HUES64 (cell line): ENCODE measurements at regions not wholly inside any gene's neighbourhood (a gene's known extent, or its start where the extent isn't known, plus 50 kb on each side); places are given as distances from the start of the nearest gene placed in this dataset.

Source experiments
- H3K27ac ChIP-seq: 2 replicates; pipeline ENCODE4 v1.7.0; 2013; ENCODE audit warnings: low read depth, low read length, inconsistent platforms
- H3K27me3 ChIP-seq: 2 replicates; pipeline ENCODE4 v1.6.1; 2013; ENCODE audit warnings: mild to moderate bottlenecking, low read length; ENCODE audit not compliant: insufficient read depth
- H3K36me3 ChIP-seq: 2 replicates; pipeline ENCODE4 v1.6.1; 2013; ENCODE audit warnings: mild to moderate bottlenecking, low read length; ENCODE audit not compliant: insufficient read depth
- H3K4me1 ChIP-seq: 2 replicates; pipeline ENCODE4 v1.6.1; 2013; ENCODE audit warnings: mild to moderate bottlenecking, low read length, moderate library complexity; ENCODE audit not compliant: insufficient read depth
- H3K4me3 ChIP-seq: 2 replicates; pipeline ENCODE4 v1.5.1; 2013; ENCODE audit warnings: mild to moderate bottlenecking, low read length, moderate library complexity
- H3K9ac ChIP-seq: 2 replicates; pipeline ENCODE4 v1.6.1; 2013; ENCODE audit warnings: mild to moderate bottlenecking, low read depth, low read length
- H3K9me3 ChIP-seq: 2 replicates; pipeline ENCODE4 v1.6.1; 2013; ENCODE audit warnings: low read depth, low read length; ENCODE audit not compliant: insufficient read depth
- WGBS: fragments of 150-250, 120-280 bp; methylation state at CpG from one replicate; pipeline ENCODE4 v1.1.7; 2013; ENCODE audit warnings: missing lambda C conversion rate; 5-methylcytosine and 5-hydroxymethylcytosine counted together

GRCh38 chr4:157810137-157810774 lies 362.6 kb downstream of the GASK1B start:
- no peaks in the 10 kb centered on the region for H3K4me1 ChIP-seq
- H3K9ac ChIP-seq = no peak overlapping the region
- no peaks in the 10 kb centered on the region for H3K36me3 ChIP-seq
- no peaks in the 10 kb centered on the region for H3K27me3 ChIP-seq
- H3K27ac ChIP-seq = no peak overlapping the region
- no peak overlapping the region for H3K4me3 ChIP-seq
- H3K9me3 ChIP-seq = no peaks in the 10 kb centered on the region

GRCh38 chr4:157808796-157809383 lies 363.9 kb downstream of the GASK1B start:
- H3K9me3 ChIP-seq = no peaks in the 10 kb centered on the region
- H3K9ac ChIP-seq = no peak overlapping the region
- H3K27ac ChIP-seq = no peak overlapping the region
- H3K36me3 ChIP-seq = no peaks in the 10 kb centered on the region
- H3K27me3 ChIP-seq = no peaks in the 10 kb centered on the region
- H3K4me1 ChIP-seq = no peaks in the 10 kb centered on the region
- 82% methylated on average over 4 of the region's 6 CpGs for WGBS
- no peak overlapping the region for H3K4me3 ChIP-seq

GRCh38 chr4:157806184-157806583 lies 366.6 kb downstream of the GASK1B start:
- Histone ChIP-seq H3K4me1 (no peaks in the 10 kb centered on the region), H3K4me3 (no peak overlapping the region), H3K27ac (no peak overlapping the region), H3K36me3 (no peaks in the 10 kb centered on the region), H3K9me3 (no peaks in the 10 kb centered on the region), H3K27me3 (no peaks in the 10 kb centered on the region), H3K9ac (no peak overlapping the region)
- WGBS = 97% methylated on average over 2 of the region's 2 CpGs

DNA sequence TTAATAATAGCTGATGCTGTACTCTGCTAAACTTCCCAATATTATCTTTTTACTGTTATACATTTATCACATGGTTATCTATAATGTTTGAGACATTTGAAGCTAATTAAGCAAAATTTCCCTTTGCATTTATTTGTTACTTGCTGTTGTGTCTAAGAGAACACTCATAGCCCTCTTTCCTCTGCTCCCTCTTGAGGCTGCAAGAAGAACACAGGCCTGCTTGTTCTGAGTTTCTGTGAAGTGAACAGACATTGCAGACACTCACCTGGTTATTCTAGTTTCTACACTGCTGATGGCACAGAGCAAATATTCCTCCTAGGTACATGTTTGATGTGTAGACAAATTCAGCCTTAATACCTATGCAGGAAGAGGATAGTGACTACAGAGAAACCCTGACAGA lies 367.8 kb downstream of the GASK1B start:
- H3K9me3 ChIP-seq = no peaks in the 10 kb centered on the region
- H3K27ac ChIP-seq = no peak overlapping the region
- H3K36me3 ChIP-seq = no peaks in the 10 kb centered on the region

DNA sequence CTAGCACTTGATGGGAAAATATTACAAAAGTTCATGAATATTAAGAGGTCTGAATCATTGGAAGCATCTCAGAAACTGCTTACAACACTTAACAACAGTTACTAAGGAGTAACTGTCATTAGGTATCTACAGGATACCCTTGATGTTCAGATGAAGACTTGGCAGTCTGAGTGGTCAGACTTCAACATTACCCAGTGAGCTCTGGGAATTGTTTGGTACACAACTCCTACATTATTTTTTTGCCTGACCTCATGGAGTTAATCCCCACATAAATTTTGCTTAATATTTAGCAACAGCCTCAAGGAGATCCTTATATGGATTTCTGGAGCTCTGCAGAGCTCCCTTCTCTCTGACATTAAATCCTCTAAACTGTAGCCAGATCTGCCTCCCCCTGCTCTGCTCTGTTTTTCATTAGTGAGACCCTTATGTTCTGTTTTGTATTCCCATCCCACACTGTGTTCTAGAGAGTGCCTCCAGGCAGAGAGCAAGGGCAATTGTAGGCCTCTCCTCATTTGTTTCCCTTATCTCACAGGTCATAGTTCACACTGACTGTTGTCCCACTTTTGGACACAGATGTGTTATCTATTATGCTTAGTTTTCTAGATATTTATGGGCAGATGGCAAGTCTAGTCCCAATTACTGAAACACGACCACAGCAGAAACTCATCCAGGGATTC lies 368.8 kb downstream of the GASK1B start:
- no CpG with 5 or more reads among the region's 1 CpG for WGBS
- H3K27ac ChIP-seq = no peak overlapping the region
- no peaks in the 10 kb centered on the region for H3K36me3 ChIP-seq
- no peak overlapping the region for H3K4me3 ChIP-seq
- no peaks in the 10 kb centered on the region for H3K9me3 ChIP-seq
- H3K9ac ChIP-seq = no peak overlapping the region
- H3K4me1 ChIP-seq = no peaks in the 10 kb centered on the region
- no peaks in the 10 kb centered on the region for H3K27me3 ChIP-seq

More for the DNA sequence above, 367.8 kb downstream of the GASK1B start:
- no peaks in the 10 kb centered on the region for H3K4me1 ChIP-seq
- no peak overlapping the region for H3K4me3 ChIP-seq
- no peak overlapping the region for H3K9ac ChIP-seq
- no peaks in the 10 kb centered on the region for H3K27me3 ChIP-seq

GRCh38 chr4:157803421-157803820 lies 369.4 kb downstream of the GASK1B start:
- Histone ChIP-seq H3K9ac (no peak overlapping the region), H3K4me1 (no peaks in the 10 kb centered on the region), H3K27ac (no peak overlapping the region), H3K9me3 (no peaks in the 10 kb centered on the region), H3K27me3 (no peaks in the 10 kb centered on the region), H3K4me3 (no peak overlapping the region), H3K36me3 (no peaks in the 10 kb centered on the region)
- 70% methylated on average over 2 of the region's 3 CpGs for WGBS

- Histone ChIP-seq H3K27ac (no peak overlapping the region), H3K9ac (no peak overlapping the region), H3K4me3 (no peak overlapping the region), H3K36me3 (no peaks in the 10 kb centered on the region), H3K4me1 (peaks cover 6% of the 10 kb centered on the region), H3K27me3 (no peaks in the 10 kb centered on the region), H3K9me3 (no peaks in the 10 kb centered on the region)
- WGBS = 100% methylated on average over 1 of the region's 1 CpG
Observed at GRCh38 chr4:157795495-157795894, 377.3 kb downstream of the GASK1B start.

- Histone ChIP-seq H3K4me3 (no peak overlapping the region), H3K27me3 (no peaks in the 10 kb centered on the region), H3K4me1 (peaks cover 6% of the 10 kb centered on the region), H3K36me3 (no peaks in the 10 kb centered on the region), H3K9me3 (no peaks in the 10 kb centered on the region), H3K9ac (no peak overlapping the region), H3K27ac (no peak overlapping the region)
Observed at GRCh38 chr4:157792716-157793115, 380.1 kb downstream of the GASK1B start.

- Histone ChIP-seq H3K4me3 (no peak overlapping the region), H3K36me3 (no peaks in the 10 kb centered on the region), H3K27me3 (no peaks in the 10 kb centered on the region), H3K27ac (no peak overlapping the region), H3K4me1 (peaks cover 6% of the 10 kb centered on the region), H3K9ac (no peak overlapping the region), H3K9me3 (no peaks in the 10 kb centered on the region)
- WGBS = 83% methylated on average over 1 of the region's 1 CpG
Observed at GRCh38 chr4:157791236-157791635, 381.6 kb downstream of the GASK1B start.

DNA sequence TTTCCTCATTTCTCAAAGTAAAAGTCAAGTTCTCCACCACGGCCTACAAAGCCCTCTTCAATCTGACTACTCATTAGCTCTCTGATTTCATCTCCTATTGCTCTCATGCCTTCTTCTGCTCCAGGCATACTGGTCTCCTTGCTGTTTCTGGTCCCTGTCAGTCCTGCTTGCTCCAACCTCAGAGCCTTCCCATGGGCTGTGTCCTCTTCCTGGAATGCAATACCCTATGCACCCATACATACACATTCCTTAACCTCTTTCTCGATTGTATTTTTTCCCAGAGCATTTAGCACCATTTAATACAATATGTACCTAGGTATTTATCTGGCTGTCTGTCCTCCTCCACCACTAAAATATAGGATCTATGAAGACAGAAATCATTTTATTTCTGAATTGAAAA lies 385.2 kb downstream of the GASK1B start:
- Histone ChIP-seq H3K27ac (no peak overlapping the region), H3K4me1 (peaks cover 6% of the 10 kb centered on the region), H3K9me3 (no peaks in the 10 kb centered on the region), H3K27me3 (no peaks in the 10 kb centered on the region), H3K9ac (no peak overlapping the region), H3K36me3 (no peaks in the 10 kb centered on the region), H3K4me3 (no peak overlapping the region)
- WGBS = 97% methylated on average over 2 of the region's 2 CpGs

- H3K4me1 ChIP-seq = no peaks in the 10 kb centered on the region
- no peaks in the 10 kb centered on the region for H3K27me3 ChIP-seq
- no peaks in the 10 kb centered on the region for H3K9me3 ChIP-seq
- H3K9ac ChIP-seq = no peak overlapping the region
- H3K36me3 ChIP-seq = no peaks in the 10 kb centered on the region
- H3K27ac ChIP-seq = no peak overlapping the region
- 97% methylated on average over 2 of the region's 2 CpGs for WGBS
- no peak overlapping the region for H3K4me3 ChIP-seq
Observed at GRCh38 chr4:157781361-157781760, 391.5 kb downstream of the GASK1B start.
